HT1080 (cell line): ENCODE measurements at regions not wholly inside any gene's neighbourhood (a gene's known extent, or its start where the extent isn't known, plus 50 kb on each side); places are given as distances from the start of the nearest gene placed in this dataset.

Experiments used
- DNase-seq: peaks from one replicate; pipeline ENCODE4 v3.0.0-alpha.2; 2015; ENCODE audit warnings: low read depth

DNA sequence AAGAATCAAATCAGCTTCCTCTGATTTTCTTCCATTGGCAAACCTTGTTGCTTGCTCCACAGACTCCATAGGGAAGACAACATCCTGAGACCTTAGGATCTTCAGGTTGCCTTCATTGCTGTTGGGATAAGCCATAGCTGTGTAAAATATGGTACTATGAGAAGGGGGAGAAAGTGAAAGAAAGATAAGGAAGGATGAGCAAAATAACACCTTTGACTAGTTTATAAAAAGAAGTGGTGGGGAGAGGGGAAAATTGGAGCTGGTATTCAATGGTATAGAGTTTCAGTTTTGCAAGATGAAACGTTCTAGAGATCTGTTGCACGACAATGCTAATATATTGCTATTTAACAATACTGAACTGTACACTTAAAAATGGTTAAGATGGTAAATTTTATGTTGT, 180.4 kb upstream of the PHYHIPL start:
- DNase-seq = no peak

DNA sequence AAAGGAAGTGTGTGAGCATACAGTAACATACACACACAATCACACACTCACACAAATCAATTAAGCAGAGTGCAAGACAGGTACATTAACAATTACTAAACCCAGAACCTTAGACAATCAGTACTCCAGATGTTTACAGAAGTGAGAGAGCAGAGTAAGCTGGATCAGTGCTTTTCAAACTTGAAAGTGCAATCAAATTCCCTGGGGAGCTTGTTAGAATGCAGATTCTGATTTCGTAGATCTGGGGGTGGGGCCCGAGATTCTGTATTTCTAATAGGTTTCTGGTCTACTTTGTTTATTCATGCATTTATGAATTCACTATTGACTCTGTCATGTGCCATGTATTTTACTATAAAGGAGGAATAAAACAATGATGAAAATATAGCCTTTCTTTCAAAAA, 179.6 kb upstream of the PHYHIPL start:
- DNase-seq = no peak

DNA sequence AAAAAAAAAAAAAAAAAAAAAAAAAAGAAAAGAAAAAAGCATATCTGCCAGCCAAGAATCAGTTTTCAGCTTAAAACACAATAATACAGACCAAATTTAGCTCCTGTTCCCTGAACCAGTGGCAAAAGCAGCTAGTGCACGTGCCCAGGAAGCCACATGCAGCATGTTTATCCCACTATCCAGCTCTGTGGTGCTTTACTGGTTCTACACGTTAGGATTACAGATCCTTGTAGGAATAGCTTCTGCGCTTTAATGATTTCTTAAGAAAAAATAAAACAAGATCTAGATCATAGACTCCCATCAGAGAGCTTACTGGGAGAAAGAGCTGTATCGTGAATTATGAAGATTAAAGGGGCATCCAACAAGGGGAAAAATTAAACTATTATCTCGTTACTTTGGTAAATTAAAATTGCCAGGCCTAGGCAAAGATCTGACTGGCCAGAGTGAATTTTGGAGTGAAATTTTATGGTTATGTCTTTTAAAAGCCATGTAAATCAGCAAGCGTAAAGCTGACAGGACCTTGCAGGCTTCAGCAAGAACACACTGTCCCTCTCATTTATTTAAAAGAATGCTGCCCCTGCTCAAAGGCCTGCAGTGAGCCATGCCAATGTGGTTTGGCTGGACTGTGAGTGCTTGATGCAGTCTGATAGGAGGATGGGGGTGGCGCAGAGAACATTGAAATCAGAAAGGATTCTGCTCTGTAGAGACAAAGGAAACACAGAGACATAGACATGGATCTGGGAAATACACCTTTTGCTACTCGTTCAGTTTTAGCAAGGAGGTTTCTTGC, 177.3 kb upstream of the PHYHIPL start:
- DNase-seq = no peak

DNA sequence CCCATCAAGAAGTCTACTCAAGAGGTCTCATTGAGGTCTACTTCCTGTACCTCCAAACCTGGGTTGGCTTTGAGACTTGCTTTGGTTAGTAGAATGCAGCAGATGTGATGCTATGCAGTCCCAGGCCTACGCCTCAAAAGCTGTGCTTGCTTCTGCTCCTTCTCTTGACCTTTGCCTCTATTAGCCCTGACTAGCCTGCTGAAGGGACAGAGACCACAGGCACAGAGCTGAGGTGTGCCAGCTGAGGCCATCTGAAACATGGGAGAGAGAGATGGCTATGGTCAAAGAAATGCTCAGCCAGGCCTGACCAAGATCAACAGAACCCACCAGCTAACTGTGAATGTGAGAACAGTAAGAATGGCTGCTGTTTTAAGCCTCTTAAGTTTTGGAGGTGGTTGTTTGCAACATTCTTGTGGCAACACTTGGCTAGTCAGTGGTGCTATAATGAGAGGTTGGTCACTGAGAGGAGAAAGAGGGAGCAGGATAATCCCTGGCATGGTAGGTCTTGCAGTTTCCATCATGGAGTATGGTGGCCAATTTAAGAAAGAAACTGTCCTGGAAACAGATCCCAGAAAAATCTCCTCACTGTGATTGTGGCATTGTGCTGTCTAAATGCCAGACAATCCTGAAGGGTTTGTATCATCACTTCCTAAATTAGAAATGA, 176.1 kb upstream of the PHYHIPL start:
- no peak for DNase-seq

DNA sequence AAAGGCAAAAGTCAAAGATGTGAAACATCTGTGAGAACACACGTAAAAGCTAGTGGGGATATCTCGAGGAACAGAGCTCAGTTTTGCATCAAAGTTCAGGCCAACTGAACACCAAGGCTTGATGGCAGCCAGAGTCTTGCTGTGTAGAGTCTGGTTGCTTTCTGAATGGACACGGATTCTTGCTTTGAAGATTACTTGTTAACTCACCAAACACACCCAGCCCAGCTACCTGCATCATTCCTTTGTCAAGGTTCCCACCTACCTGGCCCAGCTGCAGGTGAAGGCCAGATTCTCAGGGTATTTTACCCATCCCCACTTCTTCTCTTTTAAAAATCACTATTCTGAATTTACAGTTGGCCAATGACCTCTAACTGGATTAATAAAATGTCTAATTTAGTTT, 174.4 kb upstream of the PHYHIPL start:
- no peak for DNase-seq

DNA sequence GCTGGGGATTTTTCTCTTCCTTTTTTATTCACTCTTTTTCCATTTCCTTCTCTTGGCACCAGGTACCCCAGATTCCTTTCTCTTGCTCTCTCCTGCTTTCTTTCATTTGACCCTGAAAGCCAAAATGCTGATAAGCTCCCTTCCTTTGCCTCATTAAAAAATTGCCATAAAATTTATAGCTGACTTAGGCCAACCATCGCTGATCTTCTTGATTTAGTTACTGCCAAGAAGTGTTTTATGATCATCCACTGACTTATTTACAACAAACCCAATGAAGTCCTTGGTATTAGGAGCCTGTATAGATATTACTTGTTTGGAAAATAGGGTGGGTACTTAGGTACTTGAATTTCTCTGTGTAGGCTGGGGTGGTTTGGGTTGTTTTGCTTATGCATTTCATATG, 173.2 kb upstream of the PHYHIPL start:
- DNase-seq = no peak

DNA sequence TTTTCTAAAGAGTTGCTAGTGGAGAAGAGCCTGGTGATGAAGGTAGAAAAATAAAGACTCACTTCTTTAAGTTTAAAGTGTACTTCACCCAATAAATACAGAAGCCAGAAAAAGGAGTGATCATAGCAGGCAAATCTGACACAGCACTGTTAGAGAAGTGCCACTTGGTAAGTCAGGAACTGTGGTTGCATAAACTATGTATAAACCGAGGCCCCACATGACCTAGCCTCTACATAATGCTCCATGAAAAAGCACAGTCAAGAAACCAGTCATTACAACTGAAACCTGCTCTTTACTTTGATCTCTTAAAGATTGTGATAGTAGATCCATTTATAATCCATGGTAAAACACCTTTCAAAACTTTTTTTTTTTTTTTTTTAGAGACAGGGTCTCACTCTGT, 172.1 kb upstream of the PHYHIPL start:
- DNase-seq = no peak

DNA sequence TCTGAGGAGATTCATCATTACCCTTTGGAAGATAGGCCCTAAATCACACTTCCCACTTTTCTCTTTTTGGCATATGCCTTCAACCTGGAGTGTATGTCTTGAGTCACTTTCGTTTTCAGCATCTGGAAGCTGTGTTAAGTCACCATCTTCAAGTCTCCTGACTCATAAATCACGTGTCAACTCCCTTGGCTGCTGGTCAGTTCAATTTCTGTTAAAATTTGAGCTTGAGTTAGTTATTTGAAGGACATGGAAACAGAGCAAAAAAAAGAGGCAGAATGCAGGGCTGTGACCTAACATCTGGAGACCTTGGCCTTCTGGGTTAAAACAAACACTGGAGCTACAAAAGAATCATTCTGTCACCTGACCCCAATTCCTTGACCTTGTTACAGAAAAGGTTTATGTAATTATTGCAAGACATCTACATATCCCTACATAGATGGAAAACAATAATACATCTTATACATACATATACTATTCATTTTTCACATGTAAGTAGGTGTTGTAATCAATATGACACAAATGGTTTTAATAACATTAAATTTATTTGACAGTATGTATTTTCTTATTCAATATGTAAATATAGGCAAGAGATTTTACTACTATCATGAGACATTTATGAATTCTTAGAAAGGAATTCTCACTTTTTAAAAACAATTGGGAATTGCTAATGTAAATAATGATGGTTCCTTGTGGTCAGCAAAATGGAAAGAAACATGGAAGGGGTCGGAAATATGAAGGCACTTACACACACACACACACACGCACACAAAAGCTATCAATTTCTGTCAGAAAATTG, 169.7 kb upstream of the PHYHIPL start:
- DNase-seq = peak; percentile 71

DNA sequence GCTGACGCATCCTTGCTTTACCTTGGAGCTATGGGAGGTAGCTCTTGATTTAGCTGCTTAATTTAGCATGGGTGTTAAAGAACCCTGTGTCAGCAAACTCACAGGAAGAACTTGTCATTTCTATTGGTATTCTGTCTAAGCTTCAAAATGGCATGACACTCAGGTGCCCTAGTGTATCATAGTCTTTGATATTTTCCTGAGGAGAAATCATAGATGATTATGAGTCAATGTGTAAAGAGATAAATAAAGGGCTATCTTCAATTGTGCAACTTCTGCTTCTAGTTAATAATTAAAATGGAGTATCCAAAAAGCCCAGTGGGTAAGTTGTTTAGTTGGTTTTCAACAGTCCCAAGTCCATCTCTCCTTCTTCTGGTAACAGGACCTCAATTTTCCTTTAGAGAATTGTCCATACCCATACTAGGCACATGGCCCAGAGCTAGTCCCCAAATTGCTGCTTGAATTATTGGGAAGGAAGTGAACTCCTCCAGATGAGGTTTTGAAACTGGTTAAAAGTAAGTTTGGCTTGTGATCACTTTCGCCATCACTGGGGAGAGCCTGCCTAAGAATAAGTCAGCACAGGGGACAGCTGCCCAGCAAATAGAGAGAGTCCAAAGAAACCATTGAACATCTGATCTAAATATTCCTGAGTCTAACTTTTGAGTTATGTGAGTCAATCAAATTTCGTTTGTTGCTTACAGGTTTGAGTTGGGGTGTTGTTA, 169.0 kb upstream of the PHYHIPL start:
- DNase-seq = no peak

DNA sequence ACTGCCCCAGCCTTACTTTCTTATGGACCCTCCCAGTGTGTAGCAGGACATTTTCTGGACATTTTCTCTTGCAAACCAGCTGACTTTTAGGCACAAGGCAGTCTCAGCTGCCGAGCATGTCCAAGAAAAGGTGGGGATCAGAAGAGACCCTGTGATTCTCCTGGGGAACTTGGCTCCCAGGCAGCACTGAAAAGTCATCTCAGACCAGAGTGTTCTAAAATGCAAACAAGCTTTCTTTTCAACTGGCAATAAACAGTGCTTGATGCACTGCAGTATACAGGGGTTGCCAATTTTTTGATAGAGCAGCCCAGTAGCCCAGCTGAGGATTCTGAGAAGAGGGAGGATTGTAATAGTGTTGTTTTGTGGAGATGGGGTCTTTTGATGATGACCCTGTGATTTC, 168.0 kb upstream of the PHYHIPL start:
- no peak for DNase-seq

DNA sequence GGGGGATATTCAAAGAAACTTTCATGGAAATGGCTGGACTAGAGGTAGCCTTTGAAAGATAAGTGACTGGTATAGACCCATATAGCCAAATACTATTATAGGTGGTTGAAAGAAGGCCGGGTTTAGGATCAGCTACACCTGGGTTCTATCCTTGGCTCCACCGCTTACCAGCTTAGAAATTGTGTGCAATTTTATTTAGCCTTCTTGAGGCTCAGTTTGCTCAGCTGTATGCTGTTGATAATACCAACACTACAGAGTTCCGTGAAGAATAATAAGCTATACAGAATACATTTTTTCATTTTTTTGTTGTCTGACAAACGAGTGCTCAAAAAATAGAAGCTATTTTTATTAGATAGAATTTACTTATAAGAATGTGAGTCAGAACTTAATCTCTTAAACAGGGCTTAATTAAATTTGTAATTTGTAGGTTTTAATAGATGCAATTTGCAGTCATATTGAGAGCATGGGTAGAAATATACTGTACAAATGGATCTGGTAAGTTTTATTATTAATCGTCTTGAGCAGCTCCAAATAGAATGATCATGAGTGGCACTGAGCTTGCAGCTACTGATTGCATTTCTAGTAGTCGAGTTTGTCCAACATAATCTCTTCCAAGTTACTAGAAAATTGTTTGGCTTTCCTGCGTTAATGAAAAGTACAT, 164.3 kb upstream of the PHYHIPL start:
- no peak for DNase-seq

DNA sequence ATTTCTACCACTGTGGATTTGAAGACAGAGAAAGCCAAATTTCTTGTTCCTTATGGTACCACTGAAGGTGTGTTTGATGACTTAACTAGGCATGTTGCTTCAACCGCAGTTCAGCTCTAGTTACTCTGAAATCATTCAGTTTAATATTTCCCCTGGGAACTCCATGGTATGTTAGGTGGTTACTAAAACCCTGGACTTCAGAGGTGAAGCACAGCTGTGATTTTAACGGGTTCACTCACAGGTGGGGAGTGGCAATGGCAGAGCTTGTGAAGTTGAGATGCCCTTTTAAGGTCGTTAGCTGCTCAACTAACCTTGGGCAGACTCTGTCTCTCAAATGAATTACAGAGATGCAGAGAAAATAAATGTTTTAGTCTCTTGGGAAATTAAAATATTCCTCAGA, 163.6 kb upstream of the PHYHIPL start:
- no peak for DNase-seq

DNA sequence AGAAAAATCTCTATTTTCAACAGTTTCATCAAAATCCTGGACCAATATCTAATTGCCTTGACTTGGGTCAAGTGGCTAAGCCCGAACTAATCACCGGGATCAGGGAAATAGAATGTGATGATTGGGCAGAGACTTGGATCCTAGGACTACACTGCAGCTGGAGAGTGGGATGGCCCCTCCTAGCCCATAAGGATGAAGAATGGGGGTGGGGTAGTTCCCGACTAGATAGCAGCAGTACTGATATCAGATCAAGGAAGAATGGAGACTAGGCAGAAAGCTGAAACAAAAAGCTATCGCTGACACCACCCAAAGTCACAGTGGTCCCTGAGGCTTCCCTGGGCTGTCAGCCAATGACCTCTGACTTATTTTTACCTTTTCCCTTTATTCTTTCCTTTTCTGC, 160.4 kb upstream of the PHYHIPL start:
- DNase-seq = no peak

DNA sequence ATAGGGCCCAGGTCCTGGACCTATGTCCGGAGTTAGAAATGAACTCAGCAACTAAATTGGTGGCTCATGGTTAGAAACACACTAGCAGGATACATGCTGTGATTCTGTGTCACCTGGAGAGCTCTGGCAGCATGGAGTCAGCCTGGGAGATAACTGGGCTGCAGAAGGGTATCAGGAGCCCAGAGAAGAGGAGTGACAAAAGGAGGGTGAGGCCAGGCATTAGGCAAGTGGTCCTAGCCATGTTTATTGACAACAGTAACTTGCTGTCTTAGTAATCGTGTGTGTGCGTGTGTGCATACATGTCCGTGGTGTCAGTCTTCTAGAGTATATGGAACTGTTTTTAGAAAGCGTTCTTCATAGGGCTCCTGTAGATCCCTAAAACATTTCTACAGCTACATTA, 157.5 kb upstream of the PHYHIPL start:
- DNase-seq = no peak

DNA sequence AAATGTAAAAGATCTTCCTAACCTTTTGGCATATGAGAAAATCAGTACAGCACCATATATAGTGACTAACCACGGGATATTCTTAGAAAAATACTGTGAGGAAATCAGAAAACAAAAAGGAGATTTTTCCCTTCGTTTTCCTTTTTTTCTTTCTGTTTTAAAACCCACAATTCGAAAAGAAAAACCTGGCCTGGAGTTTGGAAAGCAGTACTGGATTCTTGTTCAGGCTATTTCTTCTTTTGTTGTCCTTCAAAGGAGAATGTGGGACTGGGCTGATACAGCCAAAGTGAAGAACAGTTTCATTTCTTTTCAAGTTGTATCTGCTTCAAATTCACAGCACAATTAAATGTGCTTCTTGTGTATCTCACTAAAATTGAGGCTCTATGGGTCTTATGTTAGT, 156.8 kb upstream of the PHYHIPL start:
- DNase-seq = no peak

DNA sequence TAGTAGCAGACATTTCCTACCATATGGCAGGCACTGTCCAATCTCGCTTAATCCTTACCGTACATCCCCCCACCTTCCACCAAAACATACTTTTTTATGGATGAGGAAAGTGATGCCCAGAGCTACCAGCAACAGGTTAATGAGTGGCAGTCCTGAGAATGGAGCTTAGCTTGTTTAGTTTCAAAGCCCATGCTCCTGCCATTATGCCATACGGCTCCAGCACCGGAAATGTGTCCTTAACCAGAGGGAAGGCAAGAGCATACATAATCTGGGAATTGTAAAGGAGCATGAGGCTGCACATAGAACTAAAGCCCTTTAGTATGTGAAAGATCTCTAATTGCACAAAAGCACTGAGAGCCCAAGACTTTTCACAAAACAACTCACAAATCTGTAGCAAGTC, 155.9 kb upstream of the PHYHIPL start:
- DNase-seq = no peak

DNA sequence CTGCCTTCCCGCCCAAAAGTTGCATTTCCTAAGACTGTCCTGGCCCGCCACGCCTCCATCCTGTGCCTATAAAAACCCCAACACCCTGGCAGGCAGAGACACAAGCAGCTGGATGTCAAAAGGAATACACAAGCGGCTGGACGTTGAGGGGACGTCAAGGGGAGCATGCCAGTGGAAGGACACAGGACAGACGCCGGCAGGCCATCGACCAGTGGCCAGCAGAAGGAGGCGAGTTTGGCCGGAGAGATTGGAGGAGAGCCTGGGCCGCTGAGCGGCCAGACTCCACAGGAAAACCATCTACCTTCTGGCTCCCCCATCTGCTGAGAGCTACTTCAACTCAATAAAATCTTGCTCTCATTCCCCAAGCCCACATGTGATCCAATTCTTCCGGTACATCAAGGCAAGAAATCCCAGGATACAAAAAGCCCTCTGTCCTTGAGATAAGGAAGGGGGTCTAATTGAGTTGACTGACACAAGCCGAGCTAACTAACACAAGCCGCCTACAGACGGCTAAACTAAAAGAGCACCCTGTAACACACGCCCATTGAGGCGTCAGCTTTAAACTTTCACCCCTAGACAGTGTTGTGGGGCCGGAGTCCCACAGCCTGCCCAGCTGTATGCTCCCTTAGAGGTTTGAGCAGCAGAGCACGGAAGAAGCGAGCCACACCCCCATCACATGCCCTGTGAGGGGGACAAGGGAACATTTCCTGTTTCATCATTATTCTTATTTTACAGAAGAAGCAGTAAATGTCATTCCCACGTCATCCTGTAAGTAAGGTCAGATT, 150.3 kb upstream of the PHYHIPL start:
- no peak for DNase-seq

DNA sequence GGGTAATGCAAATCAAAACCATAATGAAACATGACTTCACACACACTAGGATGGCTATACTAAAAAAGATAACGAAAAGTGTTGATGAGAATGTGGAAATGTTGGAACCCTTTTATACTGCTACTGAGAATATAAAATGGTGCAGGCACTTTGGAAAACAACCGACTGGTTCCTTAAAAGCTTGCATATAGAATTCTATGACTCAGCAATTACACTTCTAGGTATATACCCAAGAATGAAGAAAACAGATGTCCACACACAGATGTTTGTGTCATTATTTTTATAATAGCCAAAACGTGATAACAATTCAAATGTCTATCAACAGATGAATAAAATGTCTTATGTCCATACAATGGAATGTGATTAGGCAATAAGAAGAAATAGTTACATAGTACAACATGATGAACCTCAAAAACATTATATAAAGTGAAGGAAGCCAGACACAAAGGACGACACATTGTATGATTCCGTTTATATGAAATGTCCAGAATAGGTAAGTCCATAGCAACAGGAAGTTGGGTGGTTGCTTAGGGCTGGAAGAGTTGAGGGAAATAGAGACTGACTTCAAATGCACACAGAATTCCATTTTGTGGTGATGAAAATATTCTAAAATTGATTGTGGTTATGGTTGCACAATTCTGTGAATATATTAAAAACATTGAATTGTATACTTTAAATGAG, 148.3 kb upstream of the PHYHIPL start:
- DNase-seq = no peak

DNA sequence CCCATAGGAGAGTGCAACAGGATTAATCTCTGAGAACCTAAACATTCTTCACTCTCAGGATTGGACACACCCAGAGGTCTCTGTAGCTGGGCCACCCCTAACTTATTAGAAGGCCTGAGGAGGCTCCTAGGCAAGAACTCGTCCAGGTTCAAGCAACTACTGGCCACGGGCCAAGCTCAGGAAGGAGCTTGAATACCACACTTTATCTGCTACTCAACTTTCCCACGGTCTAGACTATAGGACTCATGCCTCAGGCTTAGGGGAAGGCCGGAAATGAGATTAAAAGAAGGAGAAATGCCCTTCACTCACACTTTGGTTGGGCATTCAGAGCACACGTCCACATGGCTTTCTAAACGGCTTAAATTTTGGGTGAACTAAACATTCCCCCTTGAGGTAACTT, 142.8 kb upstream of the PHYHIPL start:
- peak; percentile 50 for DNase-seq
